Neural crest cell (in vitro differentiated cells): ENCODE measurements at regions not wholly inside any gene's neighbourhood (a gene's known extent, or its start where the extent isn't known, plus 50 kb on each side); places are given as distances from the start of the nearest gene placed in this dataset.

Source experiments
- DNase-seq: peaks from one replicate; pipeline ENCODE4 v3.0.0; 2021; ENCODE audit warnings: low read depth, mixed read lengths, low spot score
- H3K27ac Mint-ChIP-seq: one replicate; pipeline ENCODE4 v1.8.0; 2021; ENCODE audit warnings: mild to moderate bottlenecking, mixed read lengths; ENCODE audit not compliant: unreplicated experiment
- H3K27me3 Mint-ChIP-seq: 2 replicates; pipeline ENCODE4 v1.8.0; 2021; ENCODE audit warnings: low read depth, mild to moderate bottlenecking, mixed read lengths
- H3K36me3 Mint-ChIP-seq: 2 replicates; pipeline ENCODE4 v1.8.0; 2021; ENCODE audit warnings: low read depth, mild to moderate bottlenecking, mixed read lengths
- H3K4me1 Mint-ChIP-seq: 2 replicates; pipeline ENCODE4 v1.8.0; 2021; ENCODE audit warnings: mixed read lengths
- H3K4me3 Mint-ChIP-seq: one replicate; pipeline ENCODE4 v1.8.0; 2021; ENCODE audit warnings: mild to moderate bottlenecking, mixed read lengths
- H3K9me3 Mint-ChIP-seq: 2 replicates; pipeline ENCODE4 v1.8.0; 2021; ENCODE audit warnings: mixed read lengths
- CTCF ChIP-seq: fragments of 200-600 bp; sonication (generic); conservative IDR thresholded peaks from 2 replicates; pipeline ENCODE4 v1.5.0; 2021; ENCODE audit warnings: antibody characterized with exemption, mild to moderate bottlenecking

DNA sequence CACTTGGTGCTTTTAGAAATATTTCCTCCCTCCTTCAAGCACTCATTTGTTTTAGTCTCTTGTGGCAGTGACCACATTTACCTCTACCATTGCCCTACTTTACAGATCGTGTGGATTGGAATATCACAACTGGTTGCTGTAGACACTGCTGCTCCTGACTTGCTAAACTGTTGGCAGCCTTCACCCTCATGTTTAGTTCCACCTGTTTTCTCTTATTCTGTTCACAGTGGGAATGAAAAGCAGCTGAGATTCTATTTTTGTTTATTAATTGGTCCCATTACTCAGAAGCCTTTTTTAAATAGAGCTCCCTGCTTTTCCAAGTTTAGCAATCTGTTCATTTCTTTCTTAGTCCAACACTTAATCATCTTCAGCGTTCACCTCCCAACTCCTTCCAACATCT is 308.9 kb downstream of the RWDD3 start:
- Mint-ChIP-seq H3K27me3 (no peaks in the 10 kb centered on the region), H3K4me3 (no peak overlapping the region), H3K36me3 (no peaks in the 10 kb centered on the region), H3K9me3 (no peaks in the 10 kb centered on the region), H3K4me1 (no peaks in the 10 kb centered on the region), H3K27ac (no peak overlapping the region)
- TF ChIP-seq CTCF, result no peak
- DNase-seq, result no peak

GRCh38 chr1:95547005-95547404 is 313.0 kb downstream of the RWDD3 start:
- TF ChIP-seq CTCF, result no peak
- Mint-ChIP-seq H3K4me1 (no peaks in the 10 kb centered on the region), H3K27me3 (no peaks in the 10 kb centered on the region), H3K9me3 (no peaks in the 10 kb centered on the region), H3K27ac (no peak overlapping the region), H3K4me3 (no peak overlapping the region), H3K36me3 (no peaks in the 10 kb centered on the region)
- no peak for DNase-seq

DNA sequence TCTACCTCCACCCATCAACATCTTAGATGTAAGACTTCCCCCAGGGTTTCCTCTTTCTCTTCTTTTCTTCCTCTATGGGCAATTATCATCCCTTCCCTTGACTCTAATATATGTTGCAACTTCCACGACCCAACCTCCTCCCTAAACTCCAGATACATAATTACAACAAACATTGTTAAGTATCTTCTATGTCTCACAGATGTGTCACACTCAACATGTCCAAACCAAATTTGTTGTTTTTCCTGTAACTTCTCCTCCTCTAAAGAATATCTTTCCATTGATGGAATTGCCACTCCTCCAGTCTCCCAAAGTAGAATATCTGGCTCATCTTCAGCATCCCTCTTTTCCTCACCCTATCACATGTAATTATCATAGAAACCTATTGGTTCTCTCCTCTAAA is 314.2 kb downstream of the RWDD3 start:
- no peak overlapping the region for H3K4me3 Mint-ChIP-seq
- TF ChIP-seq CTCF, result no peak
- no peak overlapping the region for H3K27ac Mint-ChIP-seq
- H3K4me1 Mint-ChIP-seq, result no peaks in the 10 kb centered on the region
- H3K27me3 Mint-ChIP-seq, result peaks cover 2% of the 10 kb centered on the region
- H3K9me3 Mint-ChIP-seq, result peaks cover 1% of the 10 kb centered on the region
- no peaks in the 10 kb centered on the region for H3K36me3 Mint-ChIP-seq
- no peak for DNase-seq

- Mint-ChIP-seq H3K36me3 (no peaks in the 10 kb centered on the region), H3K9me3 (peaks cover 3% of the 10 kb centered on the region), H3K27me3 (peaks cover 4% of the 10 kb centered on the region), H3K4me3 (no peak overlapping the region), H3K27ac (no peak overlapping the region), H3K4me1 (no peaks in the 10 kb centered on the region)
- TF ChIP-seq CTCF, result no peak
- no peak for DNase-seq
These were observed 317.2 kb downstream of the RWDD3 start for GRCh38 chr1:95551201-95551600.

- DNase-seq, result no peak
- Mint-ChIP-seq H3K4me1 (no peaks in the 10 kb centered on the region), H3K27me3 (peaks cover 4% of the 10 kb centered on the region), H3K9me3 (peaks cover 8% of the 10 kb centered on the region), H3K36me3 (peaks cover 5% of the 10 kb centered on the region), H3K27ac (no peak overlapping the region), H3K4me3 (no peak overlapping the region)
- TF ChIP-seq CTCF, result no peak
These were observed 319.6 kb downstream of the RWDD3 start for GRCh38 chr1:95553595-95553994.

DNA sequence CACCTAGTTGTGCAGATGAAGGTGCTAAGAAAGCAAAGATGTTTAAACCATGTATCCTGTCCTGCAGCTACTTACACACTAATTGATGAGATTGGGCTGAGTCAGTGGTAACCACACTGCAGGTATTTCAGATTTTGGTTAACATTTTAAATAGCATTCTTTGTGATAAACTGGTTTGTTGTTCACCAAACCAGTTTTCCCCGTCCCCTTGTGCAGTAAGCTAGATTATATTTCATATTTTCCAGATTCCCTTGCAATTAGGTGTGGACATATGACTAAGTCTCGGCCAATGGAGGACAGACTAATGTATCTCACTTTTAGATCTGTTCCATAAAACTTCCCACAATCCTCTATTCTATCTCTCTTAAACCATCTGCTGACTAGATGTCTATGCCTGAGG is 320.4 kb downstream of the RWDD3 start:
- H3K27me3 Mint-ChIP-seq, result peaks cover 4% of the 10 kb centered on the region
- no peaks in the 10 kb centered on the region for H3K4me1 Mint-ChIP-seq
- H3K36me3 Mint-ChIP-seq, result peaks cover 5% of the 10 kb centered on the region
- no peak overlapping the region for H3K4me3 Mint-ChIP-seq
- H3K27ac Mint-ChIP-seq, result no peak overlapping the region
- no peak for TF ChIP-seq CTCF
- DNase-seq, result no peak
- H3K9me3 Mint-ChIP-seq, result peaks cover 8% of the 10 kb centered on the region
